CD1c-positive myeloid dendritic cell (primary cell): ENCODE measurements at regions not wholly inside any gene's neighbourhood (a gene's known extent, or its start where the extent isn't known, plus 50 kb on each side); places are given as distances from the start of the nearest gene placed in this dataset.
"Not testable (repeated sequence)": the region's sequence is repeated elsewhere in the genome, so short reads cannot be mapped to it uniquely, and the experiment has no call there.

ENCODE experiments used
- DNase-seq: peaks from one replicate; pipeline ENCODE4 v3.0.0-alpha.2; 2016; ENCODE audit errors: extremely low spot score

DNA sequence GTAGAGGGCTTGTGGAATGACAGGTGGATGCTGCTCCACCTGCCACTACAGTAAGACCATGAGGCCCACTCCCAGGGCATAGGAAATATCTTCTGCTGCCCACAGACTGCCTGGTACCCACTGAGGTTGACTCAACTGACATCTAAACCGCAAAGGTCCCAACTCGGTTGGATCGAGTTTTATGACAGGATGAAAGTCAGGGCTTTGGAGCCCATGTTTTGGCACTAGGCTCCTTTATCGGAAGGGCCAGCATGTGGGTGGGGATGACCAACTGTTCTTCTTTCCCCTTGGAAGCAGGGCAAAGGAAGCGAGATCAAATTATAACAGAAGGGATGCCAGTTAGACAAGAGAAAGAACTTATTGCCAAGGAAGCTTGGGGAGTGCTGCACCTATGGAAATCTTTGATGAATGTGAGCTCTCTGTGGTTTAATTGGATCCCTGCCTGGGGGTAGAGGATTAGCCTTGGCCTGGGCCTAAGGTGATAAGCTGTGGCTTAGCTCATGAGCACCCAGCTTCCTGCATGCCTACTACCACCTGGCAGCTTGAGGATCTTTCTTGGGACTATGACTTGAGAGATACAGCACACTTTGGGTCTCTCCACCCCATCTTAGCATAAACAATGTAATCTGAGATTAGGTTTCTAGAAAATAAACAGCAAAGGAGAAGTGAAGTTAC lies 121.8 kb downstream of the KCNA5 start:
- DNase-seq, result no peak

DNA sequence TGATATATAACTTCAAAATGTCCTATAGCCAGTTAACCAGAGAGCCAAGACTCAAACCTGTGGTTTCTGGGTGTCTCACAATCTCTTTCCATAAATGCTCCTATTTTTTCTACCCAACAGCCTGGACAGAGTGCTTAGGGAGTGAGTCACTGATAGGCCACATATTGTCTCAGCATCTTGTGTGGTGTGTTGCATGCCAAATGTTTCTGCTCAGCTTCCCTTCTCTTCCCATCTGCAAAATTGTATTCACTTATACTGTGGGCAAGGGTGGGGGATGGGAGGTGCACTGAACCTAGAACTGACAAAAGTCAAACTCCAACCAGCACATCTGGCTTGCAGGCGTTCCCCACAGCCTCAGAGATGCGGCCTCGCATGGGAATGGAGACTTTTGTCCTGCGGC lies 123.3 kb downstream of the KCNA5 start:
- DNase-seq, result no peak

DNA sequence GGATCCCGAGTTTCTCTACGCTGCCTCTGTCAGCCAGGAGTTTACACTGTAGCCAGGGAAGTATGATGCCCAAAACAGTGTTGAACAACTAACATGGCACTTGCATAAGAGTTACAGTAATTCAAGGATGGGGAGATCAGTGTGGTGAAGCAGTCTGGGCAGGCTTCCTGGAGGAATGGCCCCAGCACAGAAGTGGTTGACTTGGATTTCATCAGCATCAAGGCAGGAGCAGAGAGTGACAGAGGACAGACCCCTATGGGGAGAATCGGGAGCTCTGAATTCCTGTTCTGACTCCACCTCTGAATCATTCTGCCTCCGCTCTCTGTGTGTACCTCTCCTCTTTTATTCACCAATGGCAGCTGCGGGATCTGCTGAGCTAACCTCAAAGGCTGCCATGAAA lies 124.5 kb downstream of the KCNA5 start:
- no peak for DNase-seq

DNA sequence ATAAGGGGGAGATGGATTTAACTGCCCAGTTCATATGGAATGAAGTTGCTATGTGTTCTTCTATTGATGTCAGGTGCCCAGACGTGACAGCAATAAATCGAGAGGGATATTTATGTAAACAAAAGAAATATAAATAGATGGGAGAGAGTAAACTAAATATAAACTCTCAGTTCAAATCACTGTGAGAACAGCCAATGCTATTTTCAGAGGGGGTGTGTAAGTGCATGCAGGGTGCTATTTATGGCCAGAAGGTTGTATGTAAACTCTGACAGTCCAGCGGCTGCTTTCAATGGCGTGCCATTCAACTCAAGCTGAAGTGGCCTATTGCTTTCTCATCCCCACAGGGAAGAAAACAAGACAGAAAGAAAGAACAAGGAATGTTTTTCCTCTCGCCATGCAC lies 127.2 kb downstream of the KCNA5 start:
- no peak for DNase-seq

DNA sequence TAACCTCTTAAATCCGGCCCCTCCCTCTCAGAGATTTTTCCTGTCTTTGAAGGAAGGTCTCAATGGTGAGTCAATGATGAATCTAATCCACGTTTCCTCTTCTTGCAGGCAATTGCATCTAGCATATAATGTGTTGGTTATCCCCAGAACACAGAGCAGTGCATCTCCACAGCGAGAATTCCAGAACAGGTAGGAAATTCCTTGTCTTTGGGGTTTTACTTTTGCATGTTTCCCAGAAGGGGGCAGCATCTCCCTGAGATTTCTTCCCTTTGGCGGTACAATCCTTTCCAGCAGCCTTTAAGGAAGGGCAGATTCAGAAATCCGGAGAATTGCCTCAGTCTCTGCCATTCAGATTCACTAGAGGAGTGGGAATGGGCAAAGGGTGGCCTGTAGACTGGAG lies 128.0 kb downstream of the KCNA5 start:
- DNase-seq, result peak; percentile 5

DNA sequence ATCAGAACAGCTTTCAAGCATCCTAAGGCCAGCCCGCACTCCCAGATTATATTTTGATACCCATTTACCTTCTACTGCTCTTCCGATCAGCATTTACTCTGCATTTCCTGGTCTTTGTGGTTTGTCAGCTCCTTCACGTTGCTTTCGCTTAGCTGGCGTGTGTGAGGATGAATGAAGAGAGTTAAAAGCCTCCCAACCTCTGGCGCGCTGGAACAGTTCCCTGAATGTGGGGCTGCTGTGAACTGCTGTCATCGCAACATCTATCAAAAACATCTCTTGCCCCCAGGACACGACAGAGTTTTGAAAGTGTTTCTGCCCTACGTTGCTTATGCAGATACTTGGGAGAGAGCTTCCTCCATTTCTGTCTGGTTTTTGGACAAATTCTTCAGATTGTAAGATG lies 129.2 kb downstream of the KCNA5 start:
- no peak for DNase-seq

DNA sequence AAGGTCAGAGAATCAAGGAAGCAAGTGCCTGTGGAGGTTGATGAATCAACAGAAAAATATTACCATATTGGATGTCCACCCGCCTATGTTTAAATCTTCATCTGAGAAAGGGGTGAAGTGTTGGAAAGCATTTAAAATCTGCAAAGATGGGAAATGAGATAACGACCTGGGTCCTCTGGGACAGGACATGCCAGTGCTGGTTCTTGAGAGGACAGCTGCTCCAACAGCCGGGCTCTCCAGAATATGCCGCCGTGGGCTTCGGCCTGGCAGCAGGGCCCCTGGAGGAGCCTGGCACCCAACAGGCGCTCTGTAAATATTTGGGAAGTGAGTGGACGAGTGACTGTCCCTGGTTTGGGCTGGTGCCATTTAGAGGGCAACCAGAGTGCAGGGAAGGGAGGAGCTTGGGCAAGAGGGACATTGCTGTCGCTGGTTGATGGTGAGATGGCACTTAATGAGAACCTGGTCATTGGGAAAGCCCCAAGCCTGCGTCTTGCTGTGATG lies 129.9 kb downstream of the KCNA5 start:
- DNase-seq, result no peak

DNA sequence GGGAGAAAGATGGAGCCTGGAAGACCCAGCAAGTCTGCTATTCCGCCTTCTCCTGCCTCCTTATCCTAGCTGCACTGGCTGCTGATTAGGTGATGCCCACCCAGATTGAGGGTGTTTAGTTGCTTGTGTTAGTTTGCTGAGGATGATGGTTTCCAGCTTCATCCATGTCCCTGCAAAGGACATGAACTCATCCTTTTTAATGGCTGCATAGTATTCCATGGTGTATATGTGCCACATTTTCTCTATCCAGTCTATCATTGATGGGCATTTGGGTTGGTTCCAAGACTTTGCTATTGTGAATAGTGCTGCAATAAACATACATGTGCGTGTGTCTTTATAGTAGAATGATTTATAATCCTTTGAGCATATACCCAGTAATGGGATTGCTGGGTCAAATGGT lies 131.7 kb downstream of the KCNA5 start:
- not testable (repeated sequence) for DNase-seq

DNA sequence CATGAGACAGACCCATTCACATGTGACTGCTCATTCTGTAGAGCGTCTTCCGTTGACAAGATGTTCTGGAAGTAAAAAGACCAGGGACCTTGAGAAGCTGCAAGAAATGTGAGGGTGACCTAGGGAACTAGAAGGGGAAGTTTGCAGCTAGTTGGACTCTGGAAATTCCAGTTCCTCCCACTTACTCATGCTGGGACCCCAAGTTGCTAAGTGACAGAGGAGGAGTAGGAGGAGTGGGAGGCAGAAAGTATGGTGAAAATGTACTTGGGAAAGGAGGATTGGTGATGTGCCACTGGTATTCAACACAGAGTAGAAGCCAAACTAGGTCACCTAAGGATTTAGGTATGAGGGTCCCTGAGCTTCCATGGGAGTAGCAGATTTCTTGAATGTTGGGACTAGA lies 132.4 kb downstream of the KCNA5 start:
- peak; percentile 9 for DNase-seq

DNA sequence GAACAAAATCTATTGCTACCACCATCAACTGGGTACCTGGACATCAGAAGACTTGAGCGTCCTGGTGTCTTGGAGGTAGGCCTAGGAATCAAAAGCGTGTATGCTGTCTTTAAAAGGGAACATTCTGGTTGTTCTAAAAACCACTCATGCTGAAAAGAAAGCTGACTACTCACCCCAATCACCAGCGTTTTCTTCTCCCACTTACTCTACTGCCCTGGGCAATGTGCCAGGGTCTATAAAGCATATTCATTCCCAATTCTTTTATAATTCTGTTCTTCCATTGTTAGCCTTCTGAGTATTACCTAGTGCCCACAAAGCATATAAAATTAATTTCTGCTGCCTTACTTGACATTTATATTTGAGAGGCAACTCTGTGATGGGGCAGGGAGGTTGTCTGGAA lies 133.4 kb downstream of the KCNA5 start:
- DNase-seq, result no peak

DNA sequence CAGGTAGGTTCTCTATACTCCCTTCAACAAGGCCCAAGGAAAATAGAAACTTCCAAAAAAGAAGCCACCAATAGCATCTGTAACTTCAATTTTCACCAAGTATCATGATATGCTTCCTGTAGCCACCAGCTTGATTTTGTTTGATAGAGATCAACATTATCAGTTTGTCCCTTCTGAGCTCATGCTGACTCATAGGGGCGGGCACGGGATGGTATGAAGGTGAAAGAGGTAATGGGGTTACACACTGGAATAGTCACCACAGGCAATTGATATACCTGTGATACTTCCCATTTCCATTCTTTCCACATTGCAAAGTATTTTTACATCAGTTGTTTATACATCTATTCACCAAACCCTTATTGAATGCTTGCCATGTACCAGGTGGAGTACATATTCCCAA lies 134.1 kb downstream of the KCNA5 start:
- no peak for DNase-seq

DNA sequence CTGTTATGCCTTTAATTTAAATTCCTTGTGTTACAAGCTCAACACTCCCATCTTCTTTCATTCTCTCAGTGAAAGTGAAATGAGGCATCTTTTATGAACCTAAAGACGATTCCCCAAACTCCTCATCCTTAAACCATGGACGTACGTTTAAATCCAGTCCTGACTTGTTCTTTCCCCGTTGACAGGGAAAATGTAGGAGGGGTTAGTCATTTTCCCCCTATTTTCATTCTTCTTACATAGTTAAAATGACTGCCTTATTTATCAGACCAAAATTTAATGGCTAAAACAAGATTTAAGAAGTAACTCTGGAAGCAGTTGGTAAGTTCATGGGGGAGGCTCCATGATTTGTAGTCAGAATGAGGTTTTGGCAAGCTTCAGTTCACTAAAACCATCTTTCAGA lies 134.9 kb downstream of the KCNA5 start:
- no peak for DNase-seq

DNA sequence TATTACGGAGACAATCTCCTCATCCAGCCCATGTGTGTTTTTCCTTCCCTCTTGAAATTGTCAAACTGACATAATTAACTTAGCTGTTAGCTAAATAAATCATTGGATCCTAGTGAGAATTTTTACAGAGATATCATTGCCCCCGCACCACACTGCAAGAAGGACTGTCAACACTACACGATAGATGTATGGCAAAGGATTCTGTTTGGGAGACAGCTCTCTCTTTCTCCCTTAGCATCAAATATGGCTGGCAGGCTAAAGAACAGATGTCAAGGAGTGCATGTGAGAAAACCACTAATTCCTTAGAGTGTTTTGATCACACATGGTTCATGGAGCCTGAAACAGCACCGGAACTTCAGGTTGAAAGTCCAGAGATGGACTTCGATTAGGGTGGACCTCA lies 136.8 kb downstream of the KCNA5 start:
- no peak for DNase-seq

DNA sequence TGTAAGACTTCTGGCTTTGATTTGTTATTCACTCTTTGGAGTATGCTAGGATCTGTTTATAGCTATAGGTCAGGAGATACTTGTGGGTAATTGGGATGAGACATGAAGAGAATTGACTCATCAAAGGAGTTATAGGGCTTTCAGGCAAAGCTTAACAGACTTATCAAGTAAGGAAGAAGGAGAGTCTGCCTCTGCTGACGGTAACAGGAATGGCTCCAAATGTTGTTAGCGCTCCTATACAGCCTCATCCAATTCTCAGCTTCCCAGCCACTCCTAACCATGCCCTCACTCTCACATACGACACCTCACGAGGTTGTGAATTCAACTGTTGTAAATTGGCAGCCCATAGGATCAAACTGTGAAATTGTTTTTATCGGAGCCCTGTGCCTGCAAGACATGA lies 140.5 kb downstream of the KCNA5 start:
- DNase-seq, result no peak

DNA sequence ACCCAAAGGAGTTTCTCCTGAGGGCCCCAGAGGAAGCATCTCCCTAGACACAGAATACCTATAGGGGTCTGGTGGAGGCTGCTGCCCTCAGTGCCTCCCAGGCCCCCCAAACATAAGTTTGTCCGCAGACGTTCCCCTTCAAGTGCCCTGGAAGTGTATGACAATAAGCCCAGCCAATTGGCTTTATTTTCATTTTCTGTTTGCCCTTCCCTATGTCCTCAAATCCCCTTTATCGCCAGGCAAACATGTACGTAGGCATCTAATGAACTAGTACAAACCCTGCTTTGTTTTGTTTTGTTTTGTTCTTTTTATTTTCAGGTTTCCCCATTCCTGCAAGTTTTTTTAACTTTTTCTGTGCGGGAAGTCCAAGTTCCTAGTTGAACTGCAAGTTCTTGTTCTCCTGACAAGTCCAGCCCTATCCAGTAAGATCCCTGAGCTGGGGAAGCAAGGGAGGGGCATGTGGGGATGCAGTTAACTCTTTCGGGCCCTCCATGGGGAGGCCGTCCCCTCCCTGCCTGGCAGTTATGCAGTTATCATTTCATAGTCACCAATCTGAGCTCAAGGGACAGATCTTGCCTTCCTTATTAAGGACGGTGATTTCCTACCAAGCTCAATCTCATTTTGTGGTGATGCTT lies 141.9 kb downstream of the KCNA5 start:
- DNase-seq, result no peak

DNA sequence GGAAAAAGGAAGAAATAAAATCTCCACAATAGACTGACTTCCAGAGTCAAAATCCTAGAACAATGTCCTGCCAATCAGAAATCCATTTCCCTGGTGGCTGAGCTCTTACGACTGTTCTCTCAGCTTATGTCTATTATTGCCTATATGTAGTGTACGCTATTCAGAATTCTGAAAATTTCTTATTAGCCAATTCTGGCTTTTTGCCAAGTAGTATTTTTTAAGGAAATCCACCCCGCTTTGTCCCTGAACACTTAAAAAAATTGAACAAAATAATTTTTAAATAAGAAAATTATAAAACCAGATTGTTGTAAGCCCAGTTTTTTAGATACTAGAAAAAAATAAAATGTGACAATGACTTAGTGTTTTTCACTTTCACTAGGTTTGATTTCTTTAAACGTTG lies 143.0 kb downstream of the KCNA5 start:
- DNase-seq, result no peak

DNA sequence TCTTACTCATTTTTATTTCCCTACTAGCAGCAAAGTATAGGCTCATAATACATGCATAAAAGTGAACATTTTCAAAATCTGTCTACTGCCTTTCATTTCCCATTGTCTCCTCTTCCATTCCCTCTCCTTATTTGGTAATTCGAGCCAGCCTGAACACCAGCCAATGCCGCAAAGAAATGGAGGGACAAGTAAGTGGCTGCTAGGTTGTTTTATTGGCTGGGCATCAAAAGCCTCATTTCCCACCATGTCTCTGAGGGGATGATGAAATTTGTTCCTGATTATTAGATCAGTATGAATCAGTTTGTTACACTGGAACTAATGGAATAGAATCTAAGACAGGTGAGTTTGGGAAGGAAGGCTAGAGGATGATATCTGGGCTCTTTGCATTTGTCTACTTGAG lies 143.5 kb downstream of the KCNA5 start:
- no peak for DNase-seq

DNA sequence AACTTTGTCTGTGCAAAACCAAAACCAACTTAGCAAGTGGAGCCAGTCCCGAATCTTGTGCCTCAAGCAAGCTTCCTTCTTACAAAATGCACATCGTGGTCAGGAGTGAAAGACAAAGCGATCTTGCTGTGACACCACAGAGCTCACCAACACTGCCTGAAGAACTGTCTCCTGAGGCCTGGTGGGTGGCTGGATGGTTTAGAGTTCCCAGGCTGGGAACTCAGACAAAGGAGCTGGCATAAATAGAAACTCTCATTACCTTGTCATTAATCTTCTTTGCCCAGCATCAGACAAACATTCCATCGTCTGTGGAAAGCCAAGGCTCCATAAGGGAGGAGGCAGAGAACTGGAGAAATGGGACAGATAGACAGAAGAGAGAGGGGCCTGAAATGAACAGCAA lies 144.8 kb downstream of the KCNA5 start:
- DNase-seq, result no peak

DNA sequence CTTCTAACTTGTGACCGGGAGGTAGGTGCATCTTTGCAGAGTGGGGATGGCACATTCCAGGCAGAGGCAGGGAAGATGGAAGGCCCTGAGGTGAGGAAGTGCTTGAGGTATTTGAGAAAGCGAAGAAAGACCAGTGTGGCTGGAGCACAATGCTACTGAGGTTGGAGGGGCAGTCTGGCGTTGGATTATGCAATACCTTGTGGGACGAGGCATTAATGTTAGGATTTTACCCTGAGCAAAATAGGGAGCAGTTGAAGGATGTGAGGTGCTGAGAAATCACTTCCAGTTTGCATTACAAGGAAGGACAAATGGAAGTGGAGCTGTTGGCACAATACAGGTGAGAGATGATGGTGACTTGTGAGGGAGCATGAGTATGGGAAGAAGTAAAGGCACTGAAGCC lies 145.5 kb downstream of the KCNA5 start:
- DNase-seq, result no peak

DNA sequence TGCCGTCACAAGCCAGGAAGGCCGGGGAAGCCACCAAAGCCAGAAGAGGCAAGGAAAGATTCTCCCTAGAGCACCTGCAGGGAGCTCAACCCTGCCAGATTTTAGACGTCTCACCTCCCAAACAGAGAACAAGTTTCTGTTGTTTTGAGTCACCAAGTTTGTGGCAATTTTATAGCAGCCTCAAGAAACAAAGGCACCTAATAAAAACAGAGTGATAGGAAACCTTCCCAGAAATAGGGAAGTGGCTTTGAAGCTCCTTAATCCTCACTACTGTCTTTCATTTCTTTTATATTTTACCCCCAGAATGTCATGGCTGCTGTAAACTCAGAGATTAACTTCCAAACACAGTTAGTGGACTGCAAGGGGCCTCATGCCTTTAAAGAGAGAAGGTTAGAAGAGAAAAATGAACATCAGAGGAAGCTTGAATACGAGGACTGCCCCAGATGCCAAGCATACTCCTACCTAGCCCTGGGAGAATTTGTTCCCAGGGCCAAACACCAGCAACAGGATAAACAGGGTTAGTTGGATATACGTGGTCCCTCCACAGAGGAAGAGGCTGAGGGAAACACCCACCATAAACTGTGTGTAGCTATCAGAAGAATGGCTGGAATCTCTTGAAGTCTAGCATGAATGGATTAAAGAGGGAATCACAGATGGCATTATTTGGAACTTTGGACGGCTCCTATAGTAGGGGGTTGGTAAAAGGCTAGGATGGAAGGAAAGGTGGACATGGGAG lies 148.3 kb downstream of the KCNA5 start:
- no peak for DNase-seq

DNA sequence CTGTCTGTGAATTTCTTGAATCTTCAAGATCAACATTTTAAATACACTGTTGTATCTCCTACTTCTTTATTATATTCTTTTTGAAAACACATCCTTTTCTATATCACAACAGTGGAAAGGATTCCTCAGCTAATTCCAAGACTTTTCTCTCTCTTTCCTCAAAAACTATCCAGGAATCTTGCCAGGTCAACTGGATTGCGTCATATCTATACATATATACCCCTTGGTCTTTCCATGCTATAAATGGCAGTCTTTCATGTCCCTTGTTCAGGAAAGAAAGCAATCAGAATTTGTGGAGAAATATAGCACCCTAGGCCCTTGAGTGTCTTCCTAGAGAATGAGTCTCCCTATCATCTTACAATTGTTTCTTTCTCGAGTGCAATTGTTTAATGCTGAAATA lies 149.0 kb downstream of the KCNA5 start:
- DNase-seq, result no peak

DNA sequence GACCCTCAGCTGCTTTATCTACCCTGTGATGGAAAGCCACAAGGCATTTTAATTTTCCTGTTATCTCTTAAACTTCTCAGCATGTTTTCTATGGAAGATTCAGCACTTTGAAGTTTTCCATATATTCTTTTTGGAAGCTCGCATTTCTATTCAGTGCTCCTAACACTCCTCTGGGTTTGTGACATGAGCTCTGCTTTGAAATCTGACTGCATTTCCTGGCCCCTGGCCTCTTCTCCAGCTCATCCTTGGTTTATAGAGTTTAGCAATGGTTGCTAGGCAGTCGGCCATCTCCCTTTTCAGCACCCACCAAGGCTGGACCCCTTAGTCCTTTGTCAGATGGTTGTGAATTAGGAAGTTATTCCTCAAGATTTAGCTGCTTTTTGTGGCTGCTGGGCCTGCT lies 150.6 kb downstream of the KCNA5 start:
- no peak for DNase-seq

DNA sequence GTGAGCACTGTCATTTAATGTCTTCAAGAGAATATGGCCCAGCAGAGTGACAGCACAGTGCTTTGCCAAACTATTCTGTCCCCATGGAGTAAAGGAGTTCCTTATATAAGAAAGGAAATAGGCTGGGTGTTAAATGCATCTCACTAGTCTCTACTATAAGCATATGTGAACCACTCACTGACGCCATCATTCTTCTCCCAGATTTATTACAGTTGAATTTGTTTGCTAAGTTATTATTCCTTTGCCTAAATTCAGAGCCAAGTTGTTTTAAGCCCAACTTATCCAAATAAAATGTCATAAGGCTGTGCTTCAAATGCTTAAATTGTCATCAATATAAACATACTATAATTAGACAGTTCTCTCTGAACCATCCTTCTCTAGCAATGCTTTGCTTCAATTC lies 151.6 kb downstream of the KCNA5 start:
- no peak for DNase-seq
